Parathyroid adenoma (tissue), 2 donors: ENCODE measurements at regions not wholly inside any gene's neighbourhood (a gene's known extent, or its start where the extent isn't known, plus 50 kb on each side); places are given as distances from the start of the nearest gene placed in this dataset.
"Not testable (repeated sequence)": the region's sequence is repeated elsewhere in the genome, so short reads cannot be mapped to it uniquely, and the experiment has no call there.

ENCODE experiments used
- H2AFZ ChIP-seq: fragments of 300-600 bp; sonication (generic); one replicate; pipeline ENCODE4 v1.7.0; 2017; ENCODE audit warnings: antibody characterized with exemption, mild to moderate bottlenecking
- H3K27ac ChIP-seq: fragments of 300-600 bp; sonication (generic); one replicate; pipeline ENCODE4 v1.7.0; 2017
- H3K27me3 ChIP-seq: fragments of 300-600 bp; sonication (generic); one replicate; pipeline ENCODE4 v1.7.0; 2017; ENCODE audit warnings: low read length; ENCODE audit not compliant: control insufficient read depth, insufficient read depth
- H3K36me3 ChIP-seq: fragments of 300-600 bp; sonication (generic); one replicate; pipeline ENCODE4 v1.7.0; 2017; ENCODE audit warnings: low read length; ENCODE audit not compliant: control insufficient read depth, insufficient read depth
- H3K4me1 ChIP-seq: fragments of 300-600 bp; sonication (generic); one replicate; pipeline ENCODE4 v1.7.0; 2017; ENCODE audit warnings: control low read depth
- H3K4me2 ChIP-seq: fragments of 300-600 bp; sonication (generic); one replicate; pipeline ENCODE4 v1.7.0; 2017; ENCODE audit warnings: low read length
- H3K4me3 ChIP-seq: fragments of 300-600 bp; sonication (generic); one replicate; pipeline ENCODE4 v1.7.0; 2017; ENCODE audit warnings: low read depth, low read length
- H3K79me2 ChIP-seq: fragments of 300-600 bp; sonication (generic); one replicate; pipeline ENCODE4 v1.7.0; 2017; ENCODE audit warnings: control low read depth
- H3K9ac ChIP-seq: fragments of 300-600 bp; sonication (generic); one replicate; pipeline ENCODE4 v1.7.0; 2017; ENCODE audit warnings: mild to moderate bottlenecking
- H3K9me3 ChIP-seq: fragments of 300-600 bp; sonication (generic); one replicate; pipeline ENCODE4 v1.7.0; 2017; ENCODE audit warnings: low read length; ENCODE audit not compliant: control insufficient read depth
- CTCF ChIP-seq: fragments of 300-600 bp; sonication (generic); IDR thresholded peaks from one replicate; pipeline ENCODE4 v1.7.0; 2017; ENCODE audit warnings: antibody characterized with exemption, mild to moderate bottlenecking
- donor health status: primary hyperparathyroidism.

GRCh38 chr2:185978634-185979407 is 240.2 kb downstream of the FSIP2 start:
- no peak for TF ChIP-seq CTCF
- no peaks in the 10 kb centered on the region for H3K4me1 ChIP-seq
- no peaks in the 10 kb centered on the region for H3K79me2 ChIP-seq
- no peak overlapping the region for H3K4me3 ChIP-seq
- no peak overlapping the region for H3K4me2 ChIP-seq
- no peak overlapping the region for H3K9ac ChIP-seq
- no peak overlapping the region for H2AFZ ChIP-seq
- H3K9me3 ChIP-seq = no peaks in the 10 kb centered on the region
- no peaks in the 10 kb centered on the region for H3K36me3 ChIP-seq
- no peaks in the 10 kb centered on the region for H3K27me3 ChIP-seq
- H3K27ac ChIP-seq = no peak overlapping the region

GRCh38 chr2:185979546-185980071 is 241.0 kb downstream of the FSIP2 start:
- Histone ChIP-seq H3K4me3 (no peak overlapping the region), H3K36me3 (no peaks in the 10 kb centered on the region), H3K27ac (no peak overlapping the region), H3K9me3 (no peaks in the 10 kb centered on the region), H3K27me3 (no peaks in the 10 kb centered on the region), H3K4me1 (no peaks in the 10 kb centered on the region), H3K79me2 (no peaks in the 10 kb centered on the region), H2AFZ (no peak overlapping the region), H3K4me2 (no peak overlapping the region), H3K9ac (no peak overlapping the region)
- TF ChIP-seq CTCF = no peak

- Histone ChIP-seq H3K9ac (no peak overlapping the region), H3K4me2 (no peak overlapping the region), H3K79me2 (no peaks in the 10 kb centered on the region), H3K27me3 (no peaks in the 10 kb centered on the region), H3K27ac (no peak overlapping the region), H2AFZ (no peak overlapping the region), H3K9me3 (no peaks in the 10 kb centered on the region), H3K4me3 (no peak overlapping the region), H3K36me3 (no peaks in the 10 kb centered on the region), H3K4me1 (no peaks in the 10 kb centered on the region)
- TF ChIP-seq CTCF = no peak
Measured at GRCh38 chr2:185980944-185981343, 242.3 kb downstream of the FSIP2 start.

- Histone ChIP-seq H3K4me3 (no peak overlapping the region), H3K27me3 (no peaks in the 10 kb centered on the region), H3K79me2 (no peaks in the 10 kb centered on the region), H3K27ac (no peak overlapping the region), H3K9ac (no peak overlapping the region), H3K9me3 (no peaks in the 10 kb centered on the region), H3K4me1 (no peaks in the 10 kb centered on the region), H3K36me3 (no peaks in the 10 kb centered on the region), H2AFZ (no peak overlapping the region), H3K4me2 (no peak overlapping the region)
- TF ChIP-seq CTCF = no peak
Measured at GRCh38 chr2:185984670-185985069, 246.1 kb downstream of the FSIP2 start.

- H3K79me2 ChIP-seq, H3K4me1 ChIP-seq, H3K27ac ChIP-seq, H3K36me3 ChIP-seq, H3K9ac ChIP-seq, H2AFZ ChIP-seq, H3K27me3 ChIP-seq, H3K4me3 ChIP-seq, H3K9me3 ChIP-seq, H3K4me2 ChIP-seq: not testable (repeated sequence)
Measured at GRCh38 chr2:185988907-185989306, 250.3 kb downstream of the FSIP2 start.
